GM21528 (cell line): ENCODE measurements at regions not wholly inside any gene's neighbourhood (a gene's known extent, or its start where the extent isn't known, plus 50 kb on each side); places are given as distances from the start of the nearest gene placed in this dataset.
"Not testable (repeated sequence)": the region's sequence is repeated elsewhere in the genome, so short reads cannot be mapped to it uniquely, and the experiment has no call there.

Experiments
- ATAC-seq: cut with Tn5 transposase; IDR thresholded peaks from one replicate; pipeline ENCODE4 v1.9.1; 2021; ENCODE audit warnings: mild to moderate bottlenecking, moderate library complexity; ENCODE audit not compliant: unreplicated experiment, low FRiP score

GRCh38 chr13:76829572-76830327 lies 56.5 kb downstream of the KCTD12 start:
- ATAC-seq = no peak

DNA sequence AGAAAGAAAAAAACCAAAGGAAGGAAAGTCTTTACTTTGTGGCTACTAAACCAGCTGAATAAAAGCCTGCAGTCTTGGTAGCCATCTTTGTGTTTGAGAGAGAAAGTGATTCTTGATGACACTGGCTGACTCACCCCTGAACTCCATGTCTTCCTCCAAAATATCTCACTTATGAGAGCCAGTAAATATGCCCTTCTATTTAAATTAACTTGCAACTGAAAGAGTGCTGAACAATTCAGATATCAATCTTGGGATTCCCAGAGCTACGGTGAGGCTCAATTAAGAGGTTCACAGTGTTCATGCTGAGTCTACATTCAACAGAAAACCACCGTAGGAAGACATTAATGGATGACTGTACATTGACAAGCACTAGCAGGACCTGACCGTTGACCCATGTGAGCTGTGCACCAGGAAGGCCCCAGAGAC lies 57.9 kb downstream of the KCTD12 start:
- ATAC-seq = peak; percentile 84

DNA sequence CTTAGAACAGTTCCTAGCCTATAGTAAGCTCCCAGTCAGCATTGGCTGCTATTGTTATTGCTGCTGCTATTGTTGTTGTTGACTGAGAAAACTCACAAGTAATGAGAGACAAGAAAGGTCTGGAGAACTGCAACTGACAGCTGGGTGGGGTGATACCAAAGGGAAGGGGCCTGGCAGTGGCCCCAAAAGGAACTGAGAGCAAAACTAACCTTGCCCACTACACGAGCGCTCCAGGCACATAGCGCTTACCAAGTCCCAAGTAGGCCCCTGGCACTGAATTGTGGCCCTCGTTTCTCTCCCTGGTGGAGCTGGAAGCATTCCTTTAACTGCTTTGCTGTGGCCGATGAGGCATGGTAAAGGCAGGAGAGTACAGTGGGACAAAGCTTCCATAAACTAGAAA lies 59.7 kb downstream of the KCTD12 start:
- no peak for ATAC-seq

GRCh38 chr13:76825430-76825829 lies 60.8 kb downstream of the KCTD12 start:
- no peak for ATAC-seq

- no peak for ATAC-seq
Observed at GRCh38 chr13:76823969-76824368, 62.2 kb downstream of the KCTD12 start.

DNA sequence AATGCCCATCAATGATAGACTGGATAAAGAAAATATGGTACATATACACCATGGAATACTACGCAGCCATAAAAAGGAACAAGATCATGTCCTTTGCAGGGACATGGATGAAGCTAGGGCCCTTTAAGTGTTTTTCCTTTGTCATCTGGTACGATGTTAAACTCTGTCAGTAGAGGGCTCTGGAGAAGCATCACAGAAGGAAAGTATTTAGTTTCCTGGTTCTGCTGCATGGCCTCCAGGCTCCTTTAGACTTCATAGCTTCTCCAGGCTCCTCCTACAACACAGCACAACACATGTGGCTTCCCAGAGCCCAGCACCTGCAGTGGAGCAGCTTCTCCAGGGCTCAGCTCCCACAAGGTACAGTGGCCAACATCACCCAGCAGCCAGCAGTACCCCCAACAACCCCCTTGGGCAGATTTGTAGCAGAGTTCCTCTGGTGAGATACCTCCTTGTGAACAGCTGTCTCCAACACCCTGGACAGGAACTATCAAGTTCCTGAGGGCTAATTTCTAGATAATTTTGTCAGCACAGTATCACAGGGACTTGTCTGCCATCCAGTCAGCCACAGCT lies 63.4 kb downstream of the KCTD12 start:
- ATAC-seq = no peak

DNA sequence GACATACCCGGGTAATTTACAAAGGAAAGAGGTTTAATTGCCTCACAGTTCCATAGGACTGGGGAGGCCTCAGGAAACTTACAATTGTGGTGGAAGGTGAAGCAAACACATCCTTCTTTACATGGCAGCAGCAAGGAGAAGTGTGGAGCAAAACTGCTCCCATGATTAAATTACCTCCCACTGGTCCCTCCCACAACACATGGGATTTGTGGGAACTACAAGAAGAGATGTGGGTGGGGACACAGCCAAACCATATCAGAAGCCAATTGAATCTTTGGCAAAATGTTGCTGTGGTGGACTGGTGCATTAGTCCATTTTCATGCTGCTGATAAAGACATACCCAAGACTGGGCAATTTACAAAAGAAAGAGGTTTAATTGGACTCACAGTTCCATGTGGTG lies 65.0 kb downstream of the KCTD12 start:
- ATAC-seq = not testable (repeated sequence)

DNA sequence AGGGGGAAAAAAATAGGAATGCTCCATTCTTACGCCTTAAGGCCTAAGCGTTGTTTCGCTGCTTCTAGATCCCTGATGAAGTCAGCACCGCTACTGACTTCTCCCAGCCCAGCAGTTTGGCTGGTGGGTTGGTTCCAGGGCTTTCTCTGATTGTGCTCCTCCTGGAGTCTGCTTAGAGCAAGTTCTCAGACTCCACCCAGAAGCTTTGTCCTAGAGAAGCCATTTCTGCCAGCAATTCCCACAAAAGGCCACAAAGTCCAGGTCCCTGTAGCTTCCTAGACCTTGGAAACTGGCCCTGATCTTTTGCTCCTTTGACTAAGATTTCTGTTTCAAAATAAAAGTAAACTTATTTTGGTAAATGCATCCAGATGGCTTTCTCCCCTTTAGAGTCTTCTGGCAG lies 65.4 kb downstream of the KCTD12 start:
- ATAC-seq = no peak

GRCh38 chr13:76816394-76816793 lies 69.8 kb downstream of the KCTD12 start:
- no peak for ATAC-seq

GRCh38 chr13:76815344-76815743 lies 70.9 kb downstream of the KCTD12 start:
- ATAC-seq = no peak

- no peak for ATAC-seq
Observed at GRCh38 chr13:76813891-76814290, 72.3 kb downstream of the KCTD12 start.

DNA sequence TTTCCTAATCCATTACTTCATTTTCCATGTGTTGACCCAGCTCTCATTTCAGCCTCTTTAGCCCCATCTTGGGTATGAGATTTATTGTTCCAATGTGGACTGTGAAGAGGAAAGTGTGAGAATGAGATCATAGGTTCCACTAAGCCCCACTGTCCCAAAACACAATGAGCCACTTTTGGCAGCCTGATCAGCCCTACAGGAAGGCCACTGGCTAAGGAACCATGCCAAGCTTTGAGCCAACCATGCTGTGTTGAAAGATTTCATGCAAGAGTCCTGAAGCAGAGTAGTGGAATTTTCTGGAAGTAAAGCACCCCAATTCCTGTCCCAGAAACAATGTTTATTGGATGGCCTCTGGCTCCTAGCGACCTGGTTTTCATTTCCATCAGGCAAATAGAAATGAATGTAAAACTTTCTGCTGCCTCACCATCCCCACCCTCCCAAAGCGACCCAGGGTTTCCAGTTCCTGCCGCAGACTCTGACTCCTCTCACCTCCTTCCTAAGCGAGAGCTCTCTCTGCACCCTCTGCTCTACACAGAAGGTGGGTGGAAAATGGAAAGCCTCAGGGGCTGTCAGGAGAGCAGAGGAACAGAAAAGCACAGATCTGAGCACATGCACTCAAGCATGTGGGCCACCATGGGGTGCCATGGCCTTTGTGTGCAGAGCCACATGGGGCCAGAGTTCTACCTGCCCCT lies 73.1 kb downstream of the KCTD12 start:
- no peak for ATAC-seq

GRCh38 chr13:76812206-76812897 lies 73.9 kb downstream of the KCTD12 start:
- no peak for ATAC-seq

- no peak for ATAC-seq
Observed at GRCh38 chr13:76809389-76809788, 76.8 kb downstream of the KCTD12 start.

- no peak for ATAC-seq
Observed at GRCh38 chr13:76808927-76809326, 77.3 kb downstream of the KCTD12 start.

- ATAC-seq = no peak
Observed at GRCh38 chr13:76804801-76805200, 81.4 kb downstream of the KCTD12 start.

- ATAC-seq = no peak
Observed at GRCh38 chr13:76803831-76804230, 82.4 kb downstream of the KCTD12 start.

GRCh38 chr13:76800943-76801342 lies 85.3 kb downstream of the KCTD12 start:
- ATAC-seq = no peak

GRCh38 chr13:76799696-76800095 lies 86.5 kb downstream of the KCTD12 start:
- ATAC-seq = no peak

DNA sequence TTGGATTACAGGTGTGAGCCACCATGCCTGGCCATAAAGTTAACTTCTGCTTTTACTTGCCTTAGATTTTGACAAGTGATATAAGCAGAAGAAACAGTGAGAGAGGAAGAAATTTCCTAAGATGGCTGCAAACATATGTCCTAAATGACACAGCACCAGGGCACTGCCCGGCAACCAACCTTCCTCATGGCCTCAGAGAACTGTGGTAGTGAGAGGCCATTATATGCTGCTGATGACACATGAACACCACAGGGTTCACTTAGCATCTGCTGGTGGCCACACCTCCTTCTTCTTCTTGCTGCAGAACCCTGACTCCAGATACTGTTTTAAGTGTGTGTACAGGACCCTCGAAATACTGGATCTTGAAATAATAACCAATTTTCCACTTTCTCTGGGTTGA lies 88.2 kb downstream of the KCTD12 start:
- ATAC-seq = no peak

GRCh38 chr13:76797361-76797760 lies 88.8 kb downstream of the KCTD12 start:
- no peak for ATAC-seq
